Duodenal mucosa (tissue), 2 donors: ENCODE measurements at regions not wholly inside any gene's neighbourhood (a gene's known extent, or its start where the extent isn't known, plus 50 kb on each side); places are given as distances from the start of the nearest gene placed in this dataset.

Source experiments
- H3K27ac ChIP-seq: one replicate; pipeline ENCODE4 v1.7.0; 2013; ENCODE audit warnings: low read depth, low read length
- H3K27me3 ChIP-seq, 2 donors: one replicate each; pipeline ENCODE4 v1.7.0; 2013; ENCODE audit warnings: low read length in 2 of 2, control low read depth in 1 of 2; ENCODE audit not compliant: insufficient read depth in 2 of 2, control insufficient read depth in 1 of 2
- H3K36me3 ChIP-seq, 2 donors: one replicate each; pipeline ENCODE4 v1.7.0; 2013; ENCODE audit warnings: low read length in 2 of 2, control low read depth in 1 of 2; ENCODE audit not compliant: insufficient read depth in 2 of 2, control insufficient read depth in 1 of 2
- H3K4me1 ChIP-seq, 2 donors: one replicate each; pipeline ENCODE4 v1.7.0; 2013; ENCODE audit warnings: low read length in 2 of 2, control low read depth in 1 of 2; ENCODE audit not compliant: insufficient read depth in 2 of 2, control insufficient read depth in 1 of 2
- H3K4me3 ChIP-seq, 2 donors: one replicate each; pipeline ENCODE4 v1.7.0; 2013; ENCODE audit warnings: low read length in 2 of 2, low read depth in 1 of 2
- H3K9ac ChIP-seq, 2 donors: one replicate each; pipeline ENCODE4 v1.7.0; 2013; ENCODE audit warnings: low read length in 2 of 2, low read depth in 1 of 2
- H3K9me3 ChIP-seq, 2 donors: one replicate each; pipeline ENCODE4 v1.7.0; 2013; ENCODE audit warnings: low read length in 2 of 2, control low read depth in 1 of 2; ENCODE audit not compliant: control insufficient read depth in 1 of 2

DNA sequence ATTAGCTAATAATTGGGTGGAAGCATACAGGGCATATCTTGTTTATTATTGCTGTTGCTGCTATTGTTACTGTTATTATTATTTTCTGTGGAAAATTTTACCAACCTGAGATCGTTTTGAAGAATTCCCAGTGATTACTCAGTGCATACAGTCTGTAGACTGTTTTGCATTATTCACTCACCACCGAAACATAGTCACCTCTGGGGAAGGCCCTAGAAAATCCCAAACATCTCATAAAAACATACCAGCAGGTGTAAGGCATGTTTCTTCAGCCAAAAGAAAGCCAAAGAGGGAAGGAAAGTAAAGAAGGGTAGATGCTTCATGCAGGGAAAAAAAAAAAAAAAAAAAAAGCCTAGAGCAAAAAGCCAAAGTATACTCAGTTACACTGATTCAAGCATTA is 647.7 kb downstream of the BCL11A start:
- Histone ChIP-seq H3K36me3 (no peaks in the 10 kb centered on the region), H3K4me1 (no peaks in the 10 kb centered on the region), H3K4me3 (no peak overlapping the region), H3K9ac (no peak overlapping the region), H3K27ac (no peak overlapping the region), H3K27me3 (no peaks in the 10 kb centered on the region), H3K9me3 (no peaks in the 10 kb centered on the region)

DNA sequence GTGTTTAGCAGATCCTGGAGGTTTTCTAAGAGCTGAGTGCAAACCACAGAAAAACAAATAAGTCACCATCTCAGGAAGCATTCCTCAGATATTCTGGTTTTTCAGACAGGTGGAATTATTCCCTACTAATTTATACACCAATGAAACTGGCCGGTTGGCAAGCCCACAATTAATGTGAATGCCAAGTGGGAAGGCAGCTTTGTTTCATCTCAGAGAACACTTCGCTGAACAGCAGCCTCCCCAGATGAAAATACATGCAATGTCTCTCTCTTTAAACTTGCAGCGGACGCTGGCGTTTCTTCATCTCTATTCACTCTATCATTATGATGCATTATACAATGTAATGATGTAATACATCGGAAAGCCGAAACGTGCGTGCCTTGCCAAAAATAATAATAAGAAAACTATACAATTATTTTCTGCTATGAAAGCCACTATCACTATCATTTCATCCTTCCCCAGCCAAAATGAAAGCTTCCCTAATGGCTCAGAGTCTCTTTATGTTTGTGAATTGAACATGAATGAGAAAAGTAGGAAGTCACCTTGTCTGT is 649.4 kb downstream of the BCL11A start:
- H3K9ac ChIP-seq: no peak overlapping the region
- H3K27me3 ChIP-seq: no peaks in the 10 kb centered on the region
- no peaks in the 10 kb centered on the region for H3K36me3 ChIP-seq
- no peak overlapping the region for H3K4me3 ChIP-seq
- no peak overlapping the region for H3K27ac ChIP-seq
- no peaks in the 10 kb centered on the region for H3K9me3 ChIP-seq
- H3K4me1 ChIP-seq: no peaks in the 10 kb centered on the region

DNA sequence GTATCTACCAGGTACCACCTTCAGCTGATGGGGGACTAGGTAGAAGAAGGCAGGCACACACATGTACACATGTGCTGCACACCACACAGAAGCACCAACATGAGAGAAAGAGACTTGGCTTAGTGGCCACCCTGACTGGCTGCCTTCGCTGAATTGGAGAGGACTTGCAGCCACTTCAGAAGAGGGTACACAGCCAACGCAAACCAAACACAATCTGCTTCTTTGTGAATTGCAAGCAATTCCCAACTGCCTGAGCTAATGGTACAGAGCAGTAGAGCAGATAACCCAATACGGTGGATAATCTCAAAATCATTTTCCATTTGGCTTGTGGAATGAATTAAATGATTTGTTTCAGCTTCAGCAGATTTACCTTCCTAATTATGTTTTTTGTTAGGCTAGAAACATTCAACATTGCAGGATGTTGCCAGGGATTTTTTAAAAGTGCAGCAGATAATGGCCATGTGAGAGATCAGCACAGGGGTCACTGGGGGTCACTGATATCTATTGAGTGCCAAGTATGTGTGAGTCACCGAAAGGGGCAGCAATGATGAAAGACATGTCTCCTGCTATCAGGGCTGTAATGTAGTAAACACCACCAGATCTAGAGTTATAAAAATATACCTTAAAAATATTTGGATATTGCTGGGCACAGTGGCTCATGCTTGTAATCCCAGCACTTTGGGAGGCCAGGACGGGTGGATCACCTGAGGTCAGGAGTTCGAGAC is 652.6 kb downstream of the BCL11A start:
- H3K9me3 ChIP-seq: no peaks in the 10 kb centered on the region
- H3K4me3 ChIP-seq: no peak overlapping the region
- no peaks in the 10 kb centered on the region for H3K4me1 ChIP-seq
- no peak overlapping the region for H3K27ac ChIP-seq
- H3K9ac ChIP-seq: no peak overlapping the region
- no peaks in the 10 kb centered on the region for H3K27me3 ChIP-seq
- no peaks in the 10 kb centered on the region for H3K36me3 ChIP-seq

DNA sequence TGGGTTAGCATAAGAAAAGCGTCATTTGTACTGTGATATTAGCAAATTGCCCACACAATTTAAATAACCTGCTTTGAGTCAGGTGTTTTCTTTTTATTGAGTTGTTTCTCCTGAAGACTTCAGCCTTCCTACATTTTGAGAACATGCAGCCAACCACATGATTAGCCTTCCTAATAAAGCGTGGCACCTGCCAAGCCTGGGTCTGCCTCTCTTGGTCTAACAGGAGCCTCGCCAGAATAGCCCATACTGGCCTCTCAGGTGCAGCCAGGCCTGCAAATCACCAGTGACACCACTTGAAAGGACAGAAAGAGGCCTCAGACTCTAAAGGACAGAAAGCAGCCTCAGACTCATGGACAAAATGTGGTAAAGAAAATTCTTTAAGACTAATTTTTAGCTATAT is 653.8 kb downstream of the BCL11A start:
- Histone ChIP-seq H3K27ac (no peak overlapping the region), H3K9ac (no peak overlapping the region), H3K4me3 (no peak overlapping the region), H3K9me3 (no peaks in the 10 kb centered on the region), H3K27me3 (no peaks in the 10 kb centered on the region), H3K4me1 (no peaks in the 10 kb centered on the region), H3K36me3 (no peaks in the 10 kb centered on the region)

DNA sequence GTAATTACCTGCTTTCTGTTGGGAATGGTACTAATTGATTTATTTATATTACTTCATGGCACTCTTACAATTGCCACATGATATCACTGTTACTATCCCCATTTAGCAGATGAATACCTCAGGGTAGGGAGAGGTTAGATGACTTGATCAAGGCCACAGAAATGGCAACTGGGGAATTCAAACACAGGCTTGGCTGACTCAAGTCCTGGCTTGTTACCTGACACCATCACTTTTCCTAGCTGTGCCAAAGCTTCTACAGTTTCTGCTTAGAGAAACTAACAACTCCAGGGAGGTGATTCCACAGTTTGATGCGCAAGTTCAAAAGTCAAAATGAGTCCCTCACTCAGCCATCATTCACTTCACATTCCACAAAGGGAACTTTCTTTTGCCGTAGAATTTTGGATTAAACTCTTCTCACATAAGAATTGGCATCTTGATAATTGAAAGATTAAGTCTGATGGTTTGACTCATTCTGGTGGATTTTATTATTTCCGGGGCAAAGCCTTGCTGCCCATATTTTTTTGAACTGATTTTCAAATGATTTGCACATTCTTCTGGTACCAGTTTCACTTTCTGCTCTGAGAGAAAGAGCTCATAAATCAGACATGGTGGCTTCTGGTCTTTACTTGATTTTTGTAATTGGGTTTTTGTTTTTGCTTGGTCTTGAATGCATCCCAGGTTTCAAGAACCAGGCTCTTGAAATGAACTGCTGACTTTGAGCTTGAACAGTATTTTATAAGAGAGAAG is 656.8 kb downstream of the BCL11A start:
- no peaks in the 10 kb centered on the region for H3K27me3 ChIP-seq
- no peak overlapping the region for H3K4me3 ChIP-seq
- no peaks in the 10 kb centered on the region for H3K9me3 ChIP-seq
- H3K4me1 ChIP-seq: no peaks in the 10 kb centered on the region
- H3K9ac ChIP-seq: no peak overlapping the region
- no peak overlapping the region for H3K27ac ChIP-seq
- no peaks in the 10 kb centered on the region for H3K36me3 ChIP-seq

- no peaks in the 10 kb centered on the region for H3K9me3 ChIP-seq
- no peaks in the 10 kb centered on the region for H3K27me3 ChIP-seq
- H3K4me1 ChIP-seq: no peaks in the 10 kb centered on the region
- no peaks in the 10 kb centered on the region for H3K36me3 ChIP-seq
- no peak overlapping the region for H3K9ac ChIP-seq
- H3K27ac ChIP-seq: no peak overlapping the region
- no peak overlapping the region for H3K4me3 ChIP-seq
These were observed 659.8 kb downstream of the BCL11A start for GRCh38 chr2:59893612-59894011.

DNA sequence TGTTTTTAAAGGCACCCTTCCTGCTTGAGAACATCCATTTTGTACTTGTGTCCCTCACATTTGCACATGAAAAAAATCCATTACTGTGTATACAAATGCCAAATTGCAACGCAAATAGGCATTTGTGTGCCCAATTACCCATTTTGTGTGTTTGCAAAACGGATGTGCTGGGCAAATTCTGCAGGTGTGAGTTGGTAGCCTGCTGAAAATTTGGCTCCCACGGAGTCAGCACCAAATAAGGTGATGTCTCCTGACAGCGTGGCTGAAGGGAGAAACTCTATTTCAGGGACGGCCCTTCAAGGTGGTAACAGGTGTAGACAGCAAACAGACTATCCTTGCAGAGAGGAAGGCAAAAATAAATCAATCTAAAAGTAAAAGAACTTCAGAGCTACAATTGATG is 661.1 kb downstream of the BCL11A start:
- no peaks in the 10 kb centered on the region for H3K27me3 ChIP-seq
- H3K36me3 ChIP-seq: no peaks in the 10 kb centered on the region
- no peaks in the 10 kb centered on the region for H3K9me3 ChIP-seq
- no peak overlapping the region for H3K27ac ChIP-seq
- H3K9ac ChIP-seq: no peak overlapping the region
- H3K4me3 ChIP-seq: no peak overlapping the region
- H3K4me1 ChIP-seq: peaks cover 0 to 7% of the 10 kb centered on the region in 2 donors

- no peaks in the 10 kb centered on the region for H3K9me3 ChIP-seq
- H3K4me1 ChIP-seq: peaks cover 0 to 9% of the 10 kb centered on the region in 2 donors
- no peak overlapping the region for H3K9ac ChIP-seq
- no peak overlapping the region for H3K27ac ChIP-seq
- no peaks in the 10 kb centered on the region for H3K36me3 ChIP-seq
- H3K27me3 ChIP-seq: no peaks in the 10 kb centered on the region
- H3K4me3 ChIP-seq: no peak overlapping the region
These were observed 664.1 kb downstream of the BCL11A start for GRCh38 chr2:59889305-59889704.

DNA sequence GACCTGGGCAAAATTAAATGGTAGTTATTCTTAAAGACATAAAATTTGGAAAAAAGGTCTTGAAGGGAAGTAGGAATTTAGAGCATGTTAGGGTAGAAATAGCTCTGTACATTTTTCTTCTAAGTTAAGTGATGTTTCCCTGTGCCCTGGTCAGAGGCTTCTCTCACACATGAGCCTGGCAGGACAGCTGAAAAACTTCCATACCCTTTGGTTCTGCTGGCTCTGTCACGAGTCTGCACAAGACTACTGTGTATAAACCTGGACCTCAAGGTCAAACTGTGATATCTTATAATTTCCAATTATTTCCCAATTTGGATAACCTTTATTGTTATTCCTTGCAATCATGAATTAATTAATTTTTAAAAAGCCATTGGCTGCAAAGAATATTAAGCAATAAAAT is 664.7 kb downstream of the BCL11A start:
- no peaks in the 10 kb centered on the region for H3K9me3 ChIP-seq
- H3K27me3 ChIP-seq: no peaks in the 10 kb centered on the region
- H3K36me3 ChIP-seq: no peaks in the 10 kb centered on the region
- no peak overlapping the region for H3K9ac ChIP-seq
- H3K4me3 ChIP-seq: no peak overlapping the region
- H3K27ac ChIP-seq: no peak overlapping the region
- H3K4me1 ChIP-seq: peaks cover 0 to 9% of the 10 kb centered on the region in 2 donors

DNA sequence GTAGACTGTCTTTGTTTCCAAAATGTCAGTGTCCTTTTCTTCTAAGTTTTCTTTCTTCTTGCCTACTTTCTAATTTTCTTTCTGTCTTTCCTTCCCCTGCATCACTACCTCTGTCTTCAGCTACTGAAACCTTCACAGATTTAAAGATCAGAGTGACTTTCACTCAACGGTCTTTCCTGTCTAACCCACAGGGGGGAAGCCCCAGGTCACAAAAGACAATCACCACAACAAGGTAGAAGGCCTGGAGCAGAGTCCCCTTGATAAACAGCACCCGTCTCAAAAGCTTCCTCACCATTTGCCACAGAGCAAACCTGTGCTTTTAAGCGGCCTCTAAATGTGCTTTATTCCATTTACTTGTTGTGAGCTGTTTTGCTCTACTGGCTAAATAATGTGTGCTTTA is 665.4 kb downstream of the BCL11A start:
- Histone ChIP-seq H3K36me3 (no peaks in the 10 kb centered on the region), H3K27me3 (no peaks in the 10 kb centered on the region), H3K9ac (no peak overlapping the region), H3K4me1 (peaks cover 0 to 9% of the 10 kb centered on the region in 2 donors), H3K4me3 (no peak overlapping the region), H3K27ac (no peak overlapping the region), H3K9me3 (no peaks in the 10 kb centered on the region)
